Muscle layer of duodenum (tissue), 2 donors: ENCODE measurements at regions not wholly inside any gene's neighbourhood (a gene's known extent, or its start where the extent isn't known, plus 50 kb on each side); places are given as distances from the start of the nearest gene placed in this dataset.
"Not testable (repeated sequence)": the region's sequence is repeated elsewhere in the genome, so short reads cannot be mapped to it uniquely, and the experiment has no call there.

Source experiments
- H3K27ac ChIP-seq: one replicate; pipeline ENCODE4 v1.7.0; 2013; ENCODE audit warnings: mild to moderate bottlenecking, low read length
- H3K27me3 ChIP-seq: one replicate; pipeline ENCODE4 v1.7.0; 2013; ENCODE audit warnings: low read depth, mild to moderate bottlenecking, control low read depth, low read length
- H3K36me3 ChIP-seq, 2 donors: one replicate each; pipeline ENCODE4 v1.7.0; 2013; ENCODE audit warnings: low read length in 2 of 2, control low read depth in 1 of 2, mild to moderate bottlenecking in 1 of 2; ENCODE audit not compliant: insufficient read depth in 2 of 2, control insufficient read depth in 1 of 2
- H3K4me1 ChIP-seq, 2 donors: one replicate each; pipeline ENCODE4 v1.7.0; 2013; ENCODE audit warnings: low read length in 2 of 2, mild to moderate bottlenecking in 2 of 2, control low read depth in 1 of 2, moderate library complexity in 1 of 2; ENCODE audit not compliant: insufficient read depth in 2 of 2, control insufficient read depth in 1 of 2
- H3K4me3 ChIP-seq, 2 donors: one replicate each; pipeline ENCODE4 v1.7.0; 2013; ENCODE audit warnings: low read length in 2 of 2, low read depth in 1 of 2, mild to moderate bottlenecking in 1 of 2
- H3K9me3 ChIP-seq, 2 donors: one replicate each; pipeline ENCODE4 v1.7.0; 2013; ENCODE audit warnings: low read length in 2 of 2, control low read depth in 1 of 2, mild to moderate bottlenecking in 1 of 2; ENCODE audit not compliant: control insufficient read depth in 1 of 2
- donor health status: healthy.

DNA sequence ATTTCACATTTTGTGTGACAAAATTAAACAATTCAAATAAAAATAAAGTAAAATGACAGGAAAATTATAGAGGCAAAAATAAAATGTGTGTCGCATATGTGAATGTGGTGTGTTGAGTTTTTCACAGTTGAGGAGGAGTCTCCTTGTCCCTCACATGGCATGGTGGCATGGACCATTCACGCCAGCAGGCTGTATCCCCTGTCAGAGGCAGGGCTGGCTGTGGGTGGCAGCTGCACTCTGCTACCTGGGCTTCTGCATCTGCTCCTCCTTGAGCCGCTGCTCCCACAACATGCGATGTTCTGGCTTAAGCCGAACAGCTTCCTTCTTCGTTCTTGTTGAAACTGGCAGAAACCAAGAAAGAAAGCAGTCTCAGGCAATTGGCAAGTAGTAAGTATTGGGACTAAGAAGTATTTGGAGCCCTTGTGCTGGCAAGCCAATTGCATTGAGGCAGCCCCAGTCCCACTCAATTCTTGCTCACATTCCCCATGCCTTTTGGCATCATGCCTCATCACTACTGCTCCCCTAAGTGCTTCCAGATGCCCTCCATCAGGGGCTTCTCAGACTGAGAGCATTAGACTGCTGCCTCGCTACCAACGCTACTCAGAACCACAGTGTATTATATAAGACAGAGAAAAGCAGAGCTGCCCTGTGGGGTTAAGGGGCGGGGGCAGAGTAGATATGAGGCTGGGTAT is 177.9 kb upstream of the NABP1 start:
- no peaks in the 10 kb centered on the region for H3K4me1 ChIP-seq
- H3K36me3 ChIP-seq: no peaks in the 10 kb centered on the region
- no peak overlapping the region for H3K4me3 ChIP-seq
- no peak overlapping the region for H3K27ac ChIP-seq
- H3K9me3 ChIP-seq: no peaks in the 10 kb centered on the region
- H3K27me3 ChIP-seq: no peaks in the 10 kb centered on the region

DNA sequence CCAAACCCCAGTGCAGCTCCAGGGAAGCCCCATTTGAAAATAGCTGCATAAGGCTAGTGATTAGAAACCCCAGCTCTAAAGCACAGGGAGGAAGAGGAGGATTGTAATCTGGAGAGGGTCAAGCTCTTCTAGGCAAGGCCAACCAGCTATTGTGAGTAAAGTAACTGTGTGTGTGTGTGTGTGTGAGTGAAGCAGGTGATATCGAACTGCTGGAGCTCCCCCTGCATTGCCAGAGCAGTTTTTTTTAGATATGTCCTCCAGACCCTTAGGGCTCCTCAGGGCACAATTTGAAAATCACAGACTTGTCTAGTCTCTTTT is 177.4 kb upstream of the NABP1 start:
- no peaks in the 10 kb centered on the region for H3K4me1 ChIP-seq
- no peaks in the 10 kb centered on the region for H3K27me3 ChIP-seq
- H3K27ac ChIP-seq: no peak overlapping the region
- no peaks in the 10 kb centered on the region for H3K36me3 ChIP-seq
- H3K4me3 ChIP-seq: no peak overlapping the region
- H3K9me3 ChIP-seq: no peaks in the 10 kb centered on the region

DNA sequence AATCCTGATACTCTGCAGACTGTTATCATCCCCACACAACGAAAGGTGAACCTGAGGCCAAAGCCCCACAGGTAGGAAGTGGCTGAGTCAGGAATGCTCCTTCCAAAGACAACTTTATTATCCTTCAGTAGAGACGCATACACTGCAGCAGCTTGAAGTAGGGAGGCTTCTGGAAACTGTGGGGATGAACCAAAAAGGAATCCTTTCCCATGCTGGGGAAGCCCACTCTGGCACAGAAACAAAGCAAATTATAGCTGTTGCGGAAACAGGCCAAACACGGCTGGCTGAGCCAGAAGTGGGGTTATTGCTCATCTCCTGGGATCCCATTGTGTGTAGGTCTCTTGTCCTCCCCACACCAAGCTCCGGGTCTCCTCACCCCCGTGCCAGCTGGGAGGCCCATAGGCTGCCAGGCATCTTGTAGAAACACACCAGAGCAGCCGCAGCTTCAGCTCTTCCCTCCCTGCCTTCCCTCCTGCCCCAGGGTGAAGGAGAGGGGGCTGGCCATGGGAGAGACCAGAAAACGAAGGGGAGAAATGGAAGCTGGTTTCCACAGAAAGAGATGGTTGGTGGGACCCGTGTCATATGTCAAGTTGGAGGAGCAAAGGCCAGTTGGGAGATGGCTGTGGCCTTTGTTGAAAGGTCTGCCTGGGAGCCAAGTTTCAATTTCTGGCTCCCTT is 176.9 kb upstream of the NABP1 start:
- Histone ChIP-seq H3K27me3 (no peaks in the 10 kb centered on the region), H3K27ac (no peak overlapping the region), H3K9me3 (no peaks in the 10 kb centered on the region), H3K36me3 (no peaks in the 10 kb centered on the region), H3K4me3 (no peak overlapping the region), H3K4me1 (no peaks in the 10 kb centered on the region)

DNA sequence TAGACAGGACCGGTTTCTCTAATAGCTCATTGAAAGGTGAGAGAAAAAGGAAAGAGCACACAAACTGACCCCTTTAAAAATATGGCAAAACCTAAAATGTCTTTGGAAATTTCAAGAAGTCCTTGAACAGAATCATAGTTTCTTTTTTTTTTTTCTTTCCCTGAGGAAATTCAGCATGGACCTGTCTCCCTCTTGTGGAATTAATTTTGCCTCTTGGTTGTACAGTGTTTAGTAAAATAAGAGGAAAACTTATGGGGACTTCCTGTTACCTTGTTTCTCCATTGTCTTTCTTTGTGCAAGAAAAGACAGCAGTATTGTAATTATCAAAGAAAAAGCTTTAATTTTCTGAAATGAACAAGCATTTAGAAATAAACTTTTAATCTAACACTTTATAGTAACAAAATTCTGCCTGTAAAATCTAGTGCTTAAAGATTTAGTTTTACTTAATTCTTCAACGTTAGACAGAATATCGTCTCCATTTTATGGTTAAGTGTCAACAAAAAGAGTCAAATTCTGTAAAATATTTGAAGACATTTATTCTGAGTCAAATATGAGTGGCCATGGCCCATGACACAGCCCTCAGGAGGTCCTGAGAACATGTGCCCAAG is 176.3 kb upstream of the NABP1 start:
- no peaks in the 10 kb centered on the region for H3K27me3 ChIP-seq
- no peak overlapping the region for H3K4me3 ChIP-seq
- no peaks in the 10 kb centered on the region for H3K36me3 ChIP-seq
- H3K4me1 ChIP-seq: no peaks in the 10 kb centered on the region
- no peaks in the 10 kb centered on the region for H3K9me3 ChIP-seq
- no peak overlapping the region for H3K27ac ChIP-seq

DNA sequence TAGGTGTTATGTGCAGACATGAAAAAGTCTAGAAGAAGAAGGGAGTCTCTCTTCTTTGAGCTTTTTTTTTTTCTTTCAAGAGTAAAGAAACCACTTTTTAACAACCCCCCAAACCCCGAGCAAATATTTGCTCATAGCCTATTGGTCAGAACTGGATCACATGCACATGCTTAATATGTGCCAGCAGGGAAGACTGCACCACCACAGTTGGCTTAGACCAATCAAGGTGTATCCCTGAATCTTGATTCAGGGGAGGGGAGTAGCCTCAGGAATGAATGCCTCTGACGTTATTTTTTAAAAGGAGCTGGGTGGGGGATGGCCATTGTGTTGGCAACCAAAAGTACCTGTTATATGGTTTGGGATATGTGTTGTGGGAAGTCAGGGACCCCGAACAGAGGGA is 171.4 kb upstream of the NABP1 start:
- Histone ChIP-seq H3K4me3 (no peak overlapping the region), H3K36me3 (no peaks in the 10 kb centered on the region), H3K4me1 (no peaks in the 10 kb centered on the region), H3K27me3 (no peaks in the 10 kb centered on the region), H3K9me3 (no peaks in the 10 kb centered on the region), H3K27ac (no peak overlapping the region)

DNA sequence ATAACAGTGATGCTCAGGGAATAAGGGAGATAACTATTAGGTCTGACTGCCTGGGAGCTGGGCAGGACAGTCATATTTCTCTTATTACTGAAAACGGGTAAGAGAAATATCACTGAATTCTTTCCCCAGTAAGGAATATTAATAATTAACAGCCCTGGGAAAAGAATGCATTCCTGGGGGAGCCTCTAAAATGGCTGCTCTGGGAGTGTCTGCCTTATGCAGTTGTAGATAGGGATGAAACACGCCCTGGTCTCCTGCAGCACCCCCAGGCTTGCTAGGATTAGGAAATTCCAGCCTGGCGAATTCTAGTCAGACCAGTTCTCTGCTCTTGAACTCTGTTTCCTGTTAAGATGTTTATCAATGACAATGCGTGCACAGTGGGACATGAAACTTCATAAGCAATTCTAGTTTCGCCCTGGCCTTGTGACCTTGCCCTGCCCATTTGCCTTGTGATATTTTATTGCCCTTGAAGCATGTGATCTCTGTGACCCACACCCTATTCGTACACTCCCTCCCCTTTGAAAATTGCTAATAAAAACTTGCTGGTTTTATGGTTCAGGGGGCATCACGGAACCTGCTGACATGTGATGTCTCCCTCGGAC is 170.6 kb upstream of the NABP1 start:
- not testable (repeated sequence) for H3K4me1 ChIP-seq, H3K27ac ChIP-seq, H3K36me3 ChIP-seq, H3K9me3 ChIP-seq, H3K27me3 ChIP-seq, H3K4me3 ChIP-seq

DNA sequence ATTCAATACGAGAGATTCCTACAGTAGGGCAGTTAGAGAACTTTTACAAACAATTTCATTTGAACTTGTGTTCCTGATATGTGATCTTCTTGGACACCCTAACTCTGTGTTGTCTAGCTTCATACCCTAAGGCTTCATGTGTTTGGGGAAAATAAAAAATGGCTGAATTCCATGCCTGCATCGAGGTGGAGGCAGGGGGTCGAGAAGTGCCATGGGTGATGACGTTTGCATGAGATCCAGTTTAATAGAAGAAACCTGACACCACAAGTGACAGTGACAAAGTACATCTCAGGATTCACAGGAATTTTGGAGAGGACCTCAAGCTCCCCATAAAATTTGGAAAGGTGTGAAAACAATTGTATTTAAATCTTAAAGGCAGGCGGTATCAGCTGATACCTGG is 169.2 kb upstream of the NABP1 start:
- H3K4me1 ChIP-seq: no peaks in the 10 kb centered on the region
- no peaks in the 10 kb centered on the region for H3K27me3 ChIP-seq
- no peaks in the 10 kb centered on the region for H3K9me3 ChIP-seq
- H3K27ac ChIP-seq: no peak overlapping the region
- H3K4me3 ChIP-seq: no peak overlapping the region
- no peaks in the 10 kb centered on the region for H3K36me3 ChIP-seq

DNA sequence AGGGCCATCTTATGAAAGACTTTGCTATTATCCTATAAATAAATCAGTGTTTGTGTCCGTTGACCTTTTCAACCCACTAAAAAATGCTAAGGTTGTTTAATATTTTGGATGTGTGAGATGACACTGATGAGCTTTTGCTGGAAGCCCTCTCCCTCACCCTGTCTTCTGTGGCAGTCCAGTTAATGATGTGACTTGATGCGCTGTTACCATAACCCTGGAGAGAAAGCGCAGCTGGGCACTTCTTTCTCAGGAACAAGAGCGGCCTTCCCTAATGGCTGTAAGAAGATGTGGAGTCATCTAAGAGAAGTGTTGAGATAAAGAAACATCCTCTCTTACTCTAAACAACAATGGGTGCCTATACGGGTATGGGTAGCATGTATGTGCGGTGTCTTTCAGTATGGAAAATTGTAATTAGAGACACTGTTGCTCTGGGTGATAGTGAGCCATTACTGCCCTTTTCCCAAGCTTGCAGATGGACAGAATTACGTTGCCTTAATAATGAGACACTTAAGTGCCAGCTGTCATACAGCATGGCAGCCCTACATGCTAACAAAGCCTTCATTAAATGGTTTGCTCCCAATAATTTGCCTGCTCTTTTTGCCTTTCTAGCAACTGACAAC is 165.6 kb upstream of the NABP1 start:
- H3K9me3 ChIP-seq: no peaks in the 10 kb centered on the region
- H3K36me3 ChIP-seq: no peaks in the 10 kb centered on the region
- no peak overlapping the region for H3K4me3 ChIP-seq
- no peak overlapping the region for H3K27ac ChIP-seq
- no peaks in the 10 kb centered on the region for H3K27me3 ChIP-seq
- no peaks in the 10 kb centered on the region for H3K4me1 ChIP-seq

DNA sequence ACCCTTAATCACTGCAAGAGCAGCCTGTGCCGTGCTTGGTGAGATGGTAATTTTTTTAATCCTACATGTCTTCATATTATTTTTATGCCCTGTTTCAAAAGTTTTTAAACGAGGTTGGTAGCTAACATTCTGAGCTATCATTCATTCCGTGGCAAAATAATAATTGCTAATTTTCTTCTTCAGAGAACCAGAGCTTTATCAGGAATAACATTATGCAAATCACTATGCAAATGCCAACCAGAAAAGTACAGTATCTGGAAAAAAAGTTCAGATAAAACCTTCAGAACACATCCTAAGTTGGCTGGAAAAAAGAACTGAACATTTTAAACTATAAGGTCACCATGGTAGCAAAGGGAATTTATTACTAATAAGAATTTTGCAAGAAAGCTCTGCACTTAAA is 165.1 kb upstream of the NABP1 start:
- Histone ChIP-seq H3K27me3 (no peaks in the 10 kb centered on the region), H3K27ac (no peak overlapping the region), H3K9me3 (no peaks in the 10 kb centered on the region), H3K4me3 (no peak overlapping the region), H3K4me1 (no peaks in the 10 kb centered on the region), H3K36me3 (no peaks in the 10 kb centered on the region)

DNA sequence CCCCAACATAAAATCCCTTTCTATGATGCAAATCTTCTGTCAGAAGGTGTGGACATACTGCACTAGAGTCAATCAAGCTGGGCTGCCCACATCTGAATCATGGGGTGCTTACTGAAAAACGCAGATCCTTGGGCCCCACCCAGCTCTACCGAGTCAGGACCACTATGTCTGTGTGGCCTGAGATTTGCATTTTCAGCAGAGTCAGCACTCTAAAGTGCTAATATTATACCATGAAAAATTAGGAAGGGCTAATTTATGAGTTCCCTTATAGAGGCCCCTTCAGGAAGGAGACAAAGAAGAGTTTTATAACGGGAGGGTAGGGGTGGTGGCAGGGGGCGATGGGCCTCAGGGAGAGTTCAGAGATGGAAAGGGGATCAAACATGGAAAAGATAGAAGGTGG is 163.3 kb upstream of the NABP1 start:
- Histone ChIP-seq H3K9me3 (no peaks in the 10 kb centered on the region), H3K27me3 (no peaks in the 10 kb centered on the region), H3K36me3 (no peaks in the 10 kb centered on the region), H3K4me1 (no peaks in the 10 kb centered on the region), H3K27ac (no peak overlapping the region), H3K4me3 (no peak overlapping the region)

DNA sequence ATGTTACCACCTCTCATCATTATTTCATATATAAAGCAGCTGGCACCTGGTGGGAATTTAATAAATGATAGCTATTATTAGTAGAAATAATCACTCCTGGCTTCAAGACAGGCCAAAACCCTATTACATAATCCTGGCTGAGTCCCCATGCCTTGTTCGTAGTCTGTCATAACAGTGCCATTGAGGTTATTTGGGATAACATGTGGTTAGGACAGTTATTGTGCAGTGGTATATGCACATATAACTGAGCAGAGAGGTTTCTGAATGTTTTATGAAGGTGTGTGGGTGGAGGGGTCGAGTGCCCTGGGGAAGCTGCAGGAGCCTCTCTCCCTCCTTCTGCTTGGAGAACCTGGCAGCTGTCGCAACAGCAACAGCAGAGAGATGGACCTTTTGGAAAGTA is 162.4 kb upstream of the NABP1 start:
- Histone ChIP-seq H3K4me3 (no peak overlapping the region), H3K27ac (no peak overlapping the region), H3K36me3 (no peaks in the 10 kb centered on the region), H3K9me3 (no peaks in the 10 kb centered on the region), H3K27me3 (no peaks in the 10 kb centered on the region), H3K4me1 (no peaks in the 10 kb centered on the region)
